GM15510 (cell line): ENCODE measurements at regions not wholly inside any gene's neighbourhood (a gene's known extent, or its start where the extent isn't known, plus 50 kb on each side); places are given as distances from the start of the nearest gene placed in this dataset.

Experiments used
- POLR2A ChIP-seq: IDR thresholded peaks from 3 replicates; pipeline ENCODE4 v1.6.1; 2011; ENCODE audit warnings: borderline replicate concordance; ENCODE audit not compliant: insufficient read length; ENCODE audit errors: extremely low read depth

DNA sequence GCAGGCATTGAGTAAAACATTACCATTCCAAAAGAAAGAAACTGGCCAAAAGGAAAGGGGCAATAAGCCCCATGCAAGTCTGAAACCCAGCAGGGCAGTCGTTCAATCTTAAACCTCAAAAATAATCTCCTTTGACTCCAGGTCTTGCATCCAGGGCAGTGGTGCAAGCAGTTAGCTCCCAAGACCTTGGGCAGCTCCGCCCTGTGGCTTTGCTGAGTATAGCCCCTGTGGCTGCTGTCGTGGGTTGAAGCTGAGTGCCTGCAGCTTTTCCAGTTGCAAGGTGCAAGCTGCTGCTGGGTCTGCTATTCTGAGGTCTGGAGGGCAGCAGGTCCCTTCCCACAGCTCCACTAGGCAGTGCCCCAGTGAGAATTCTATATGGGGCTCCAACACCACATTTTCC is 580.1 kb upstream of the AUTS2 start:
- TF ChIP-seq POLR2A: no peak

DNA sequence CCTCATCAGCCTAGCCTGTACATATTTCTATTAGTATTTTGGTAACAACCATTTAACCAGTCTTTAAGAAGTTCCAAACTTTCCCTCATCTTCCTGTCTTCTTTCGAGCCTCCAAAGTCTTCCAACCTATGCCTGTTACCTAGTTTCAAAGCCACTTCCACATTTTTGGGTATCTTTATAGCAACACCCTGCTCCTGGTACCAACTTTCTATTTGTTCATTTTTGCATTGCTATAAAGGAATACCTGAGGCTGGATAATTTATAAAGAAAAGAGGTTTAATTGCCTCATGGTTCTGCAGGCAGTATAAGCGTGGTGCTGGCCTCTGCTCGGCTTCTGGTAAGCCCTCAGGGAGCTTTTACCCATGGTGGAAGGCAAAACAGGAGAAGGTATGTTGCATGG is 578.8 kb upstream of the AUTS2 start:
- TF ChIP-seq POLR2A: no peak

- no peak for TF ChIP-seq POLR2A
Observed at GRCh38 chr7:69020536-69020935, 577.7 kb upstream of the AUTS2 start.

- no peak for TF ChIP-seq POLR2A
Observed at GRCh38 chr7:69025249-69025648, 573.0 kb upstream of the AUTS2 start.

DNA sequence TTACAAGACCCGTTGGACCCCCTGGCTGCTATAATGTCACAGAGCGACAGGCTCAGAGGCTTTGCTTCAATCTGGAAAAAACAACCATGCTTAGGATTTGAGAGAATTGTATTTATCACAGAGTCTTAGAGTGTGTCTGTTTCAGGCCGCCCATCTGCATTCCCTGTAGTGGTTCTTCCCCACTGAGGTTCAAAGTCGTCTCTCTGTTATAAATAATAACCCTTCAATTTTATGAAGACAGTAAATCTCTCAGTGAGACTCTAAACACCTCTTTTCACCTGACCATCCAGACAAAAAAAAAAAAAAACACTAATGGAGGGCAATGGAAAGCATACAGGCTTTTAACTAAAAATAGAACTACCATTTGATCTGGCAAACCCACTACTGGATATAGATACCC is 565.4 kb upstream of the AUTS2 start:
- no peak for TF ChIP-seq POLR2A

DNA sequence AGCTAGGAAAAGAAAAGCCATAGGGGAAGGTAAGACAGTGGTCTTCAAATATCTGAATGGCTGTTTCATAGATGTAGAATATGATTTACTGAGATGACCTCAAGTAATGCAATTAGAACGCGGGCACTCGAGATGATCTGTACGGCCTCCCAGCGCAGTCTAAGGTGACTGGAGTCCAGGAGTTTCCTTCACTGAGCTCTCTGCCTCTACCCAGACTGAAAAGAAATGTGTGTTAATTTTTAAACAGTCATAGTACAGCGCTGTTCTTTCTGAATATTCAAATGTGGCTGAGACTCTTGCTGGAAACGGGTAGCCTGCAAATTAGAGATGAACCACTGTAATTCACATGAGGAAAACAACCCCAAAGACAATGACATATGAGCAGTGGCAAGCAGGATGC is 562.4 kb upstream of the AUTS2 start:
- no peak for TF ChIP-seq POLR2A

GRCh38 chr7:69036301-69036700 is 562.0 kb upstream of the AUTS2 start:
- no peak for TF ChIP-seq POLR2A

DNA sequence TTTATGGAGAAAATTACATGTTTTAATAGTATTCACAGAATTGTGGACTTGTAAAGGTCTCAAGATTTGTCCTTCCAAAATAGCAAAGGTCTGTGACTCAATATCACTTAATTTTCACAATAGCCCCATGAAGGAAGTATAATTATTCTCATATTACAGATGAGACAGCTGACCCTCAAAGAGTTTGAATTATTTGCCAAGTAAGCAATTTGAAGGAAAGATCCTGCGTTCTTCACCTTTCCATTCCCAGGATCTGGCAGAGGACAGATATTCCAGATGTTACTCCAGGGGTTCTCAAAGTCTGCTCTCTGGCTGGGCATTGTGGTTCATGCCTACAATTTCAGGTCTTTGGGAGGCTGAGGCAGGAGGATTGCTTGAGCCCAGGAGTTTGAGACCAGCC is 559.4 kb upstream of the AUTS2 start:
- TF ChIP-seq POLR2A: no peak

DNA sequence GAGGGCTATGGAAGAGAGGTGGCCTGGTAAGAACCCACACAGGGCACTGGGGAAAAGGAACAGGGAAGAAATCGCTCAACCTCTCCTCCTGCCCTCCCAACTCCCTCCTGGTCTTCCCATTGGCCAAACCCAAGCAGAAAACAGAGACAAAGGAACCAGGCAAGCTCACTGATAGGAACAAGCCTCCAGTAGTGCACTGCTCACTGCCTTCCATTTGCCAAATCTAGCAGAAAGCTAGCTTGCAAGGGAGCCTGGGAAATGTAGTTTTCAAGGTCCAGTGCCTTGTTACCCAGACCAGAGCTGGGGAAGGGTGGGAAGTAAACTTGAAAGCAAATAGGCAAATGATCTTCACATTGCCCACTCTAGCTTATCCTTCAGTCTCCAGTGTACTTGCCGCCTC is 556.1 kb upstream of the AUTS2 start:
- TF ChIP-seq POLR2A: no peak

DNA sequence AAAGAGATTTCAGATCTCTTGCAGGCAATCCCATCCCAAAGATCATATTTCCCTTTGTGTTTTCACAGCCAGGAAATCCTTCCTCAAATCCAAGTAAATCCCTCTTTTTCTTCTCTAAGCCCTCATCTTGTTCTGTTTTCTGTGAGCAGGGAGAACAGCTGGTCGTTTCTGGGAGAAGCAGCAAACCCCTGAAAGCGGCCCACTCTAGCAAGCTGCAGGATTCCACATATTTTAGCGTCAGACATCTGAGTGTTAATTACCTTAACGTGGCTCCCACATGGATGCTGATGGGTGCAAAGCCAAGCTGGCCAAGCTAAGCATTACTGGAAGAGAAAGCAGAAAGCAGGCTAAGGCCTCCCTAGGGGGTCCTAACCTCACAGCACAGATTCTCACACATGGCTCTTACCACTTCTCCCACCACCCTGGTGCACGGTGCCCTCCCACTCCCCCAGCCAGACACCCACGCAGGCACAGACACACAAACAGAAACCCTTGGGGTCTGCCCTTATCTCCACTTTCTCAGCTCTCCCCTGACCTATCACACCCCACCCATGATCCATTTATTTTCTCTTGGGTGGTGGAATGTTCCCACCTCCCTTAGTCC is 551.0 kb upstream of the AUTS2 start:
- no peak for TF ChIP-seq POLR2A

GRCh38 chr7:69049326-69049725 is 548.9 kb upstream of the AUTS2 start:
- no peak for TF ChIP-seq POLR2A

DNA sequence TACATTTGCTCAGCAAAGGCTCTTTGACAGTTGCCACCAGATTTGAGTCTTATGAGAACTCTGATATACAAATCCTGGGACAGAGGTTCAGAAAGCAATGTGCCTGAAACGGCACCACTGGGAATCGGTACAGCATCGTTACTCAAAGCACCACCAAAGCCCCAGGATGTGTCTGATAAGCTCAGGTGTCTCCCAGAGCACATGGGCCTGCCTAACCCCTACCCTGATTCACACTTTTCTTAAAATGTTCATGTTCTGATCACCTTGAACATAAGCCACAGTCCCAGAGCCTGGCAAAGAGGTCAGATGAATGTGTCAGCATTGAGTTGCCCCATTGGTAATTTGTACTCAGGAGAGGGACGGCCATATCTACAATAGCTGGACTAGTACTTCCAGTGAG is 545.8 kb upstream of the AUTS2 start:
- TF ChIP-seq POLR2A: no peak

- no peak for TF ChIP-seq POLR2A
Observed at GRCh38 chr7:69060516-69060915, 537.8 kb upstream of the AUTS2 start.

GRCh38 chr7:69062020-69062765 is 536.1 kb upstream of the AUTS2 start:
- TF ChIP-seq POLR2A: no peak

- TF ChIP-seq POLR2A: no peak
Observed at GRCh38 chr7:69067397-69067796, 530.9 kb upstream of the AUTS2 start.

- no peak for TF ChIP-seq POLR2A
Observed at GRCh38 chr7:69070476-69070875, 527.8 kb upstream of the AUTS2 start.
